SKM-1 treated with dmso at 0.1 percent for 144 hours (cell line): ENCODE measurements at regions not wholly inside any gene's neighbourhood (a gene's known extent, or its start where the extent isn't known, plus 50 kb on each side); places are given as distances from the start of the nearest gene placed in this dataset.
"Not testable (repeated sequence)": the region's sequence is repeated elsewhere in the genome, so short reads cannot be mapped to it uniquely, and the experiment has no call there.

ENCODE experiments used
- DNase-seq: peaks from one replicate; lab custom pipeline; 2025; ENCODE audit not compliant: unreplicated experiment; lab: John Stamatoyannopoulos, UW

DNA sequence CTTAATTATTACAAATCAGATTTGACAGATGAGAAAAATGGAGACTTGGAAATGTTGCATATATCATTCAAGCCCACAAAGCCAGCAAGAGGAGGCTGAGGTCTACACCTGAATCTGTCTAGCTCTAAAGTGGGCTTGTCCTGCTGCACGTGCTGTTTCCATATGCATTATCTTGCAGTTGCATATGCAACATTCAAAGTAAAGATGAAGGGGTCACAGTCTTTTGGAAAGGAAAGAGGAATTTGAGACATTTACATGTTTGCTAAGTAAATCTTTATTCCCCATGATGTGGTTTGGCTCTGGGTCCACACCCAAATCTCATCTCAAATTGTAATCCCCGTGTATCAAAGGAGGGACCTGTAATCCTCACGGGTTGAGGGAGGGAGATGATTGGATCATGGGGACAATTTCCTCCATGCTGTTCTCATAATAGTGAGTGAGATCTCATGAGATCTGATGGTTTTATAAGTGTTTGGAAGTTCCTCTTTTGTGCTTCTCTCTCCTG lies 98.3 kb downstream of the BACH1 start:
- DNase-seq = no peak

DNA sequence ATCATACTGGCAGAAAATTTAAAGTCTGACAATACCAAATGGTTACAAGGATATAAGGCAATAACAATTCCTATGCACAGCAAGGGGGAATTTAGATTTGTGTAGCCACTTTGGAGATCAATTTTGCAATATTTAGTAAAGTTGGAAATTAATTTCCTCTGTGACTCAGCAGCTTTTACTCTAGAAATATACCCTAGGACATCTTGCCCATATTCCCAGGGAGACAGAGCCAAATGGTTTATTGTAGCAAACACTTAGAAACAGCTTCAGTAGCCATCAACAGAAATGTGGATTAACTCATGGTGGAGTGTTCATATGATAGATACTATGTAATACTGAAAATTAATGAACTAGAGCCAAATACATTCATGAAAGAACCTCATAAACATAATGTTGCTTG lies 104.6 kb downstream of the BACH1 start:
- no peak for DNase-seq

DNA sequence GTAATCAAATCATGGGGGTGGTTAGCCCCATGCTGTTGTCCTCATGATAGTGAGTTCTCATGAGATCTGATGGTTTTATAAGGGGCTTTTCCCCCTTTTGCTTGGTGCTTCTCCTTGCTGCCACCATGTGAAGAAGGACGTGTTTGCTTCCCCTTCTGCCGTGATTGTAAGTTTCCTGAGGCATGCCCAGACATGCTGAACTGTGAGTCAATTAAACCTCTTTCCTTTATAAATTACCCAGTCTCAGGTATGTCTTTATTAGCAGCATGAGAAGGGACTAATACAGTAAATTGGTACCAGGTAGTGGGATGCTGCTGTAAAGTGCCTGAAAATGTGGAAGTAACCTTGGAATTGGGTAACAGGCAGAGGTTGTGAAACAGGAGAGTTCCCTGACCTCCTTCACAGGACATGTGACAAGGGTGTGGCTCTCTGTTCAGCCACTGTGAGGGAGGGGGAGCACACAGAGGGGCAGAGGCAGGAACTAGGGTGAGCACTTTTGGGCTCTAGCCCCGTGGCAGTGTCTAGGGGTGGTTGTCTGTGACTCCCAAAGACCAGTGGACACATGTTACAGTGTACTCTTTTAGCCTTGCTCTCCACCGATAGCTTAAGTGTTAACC lies 105.3 kb downstream of the BACH1 start:
- peak; percentile 92 for DNase-seq

DNA sequence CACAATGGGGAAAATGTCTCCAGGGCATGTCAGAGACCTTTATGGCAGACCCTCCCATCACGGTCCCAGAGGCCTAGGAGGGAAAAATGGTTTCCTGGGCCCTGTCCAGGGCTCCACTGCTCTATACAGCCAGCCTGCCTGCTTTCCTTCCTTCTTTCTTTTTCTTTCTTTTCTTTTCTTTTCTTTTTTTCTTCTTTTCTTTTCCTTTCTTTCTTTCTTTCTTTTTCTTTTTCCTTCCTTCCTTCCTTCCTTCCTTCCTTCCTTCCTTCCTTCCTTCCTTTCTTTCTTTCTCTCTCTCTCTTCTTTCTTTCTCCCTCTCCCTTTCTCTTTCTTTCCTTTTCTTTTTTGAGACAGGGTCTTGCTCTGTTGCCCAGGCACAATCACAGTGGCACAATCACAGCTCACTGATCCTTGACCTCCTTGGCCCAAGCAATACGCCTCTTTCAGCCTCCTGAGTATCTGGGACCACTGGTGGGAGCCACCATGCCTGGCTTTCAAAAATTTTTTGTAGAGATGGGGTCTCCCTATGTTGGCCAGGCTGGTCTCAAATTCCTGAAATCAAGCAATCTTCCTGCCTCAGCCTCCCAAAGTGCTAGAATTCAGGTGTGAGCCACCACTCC lies 106.9 kb downstream of the BACH1 start:
- no peak for DNase-seq

DNA sequence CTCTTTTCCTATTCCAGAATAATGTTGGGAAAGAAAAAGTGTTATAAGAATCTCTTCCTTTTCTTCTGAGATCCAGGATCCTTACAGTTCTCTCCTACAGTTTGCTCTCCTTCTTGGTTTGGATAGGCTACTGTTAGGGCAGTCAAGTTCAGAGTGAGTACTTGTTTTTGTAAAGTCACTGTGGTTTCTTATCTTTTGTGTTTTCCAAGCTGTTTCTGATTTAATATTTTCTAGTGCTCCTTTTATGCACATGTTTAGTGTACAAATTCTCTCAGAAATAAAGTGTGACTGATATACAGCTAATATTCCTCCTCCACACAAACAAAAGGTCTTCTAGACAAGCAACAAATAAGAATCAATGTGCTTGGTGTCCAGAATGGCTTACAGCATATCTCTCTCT lies 107.7 kb downstream of the BACH1 start:
- DNase-seq = no peak

DNA sequence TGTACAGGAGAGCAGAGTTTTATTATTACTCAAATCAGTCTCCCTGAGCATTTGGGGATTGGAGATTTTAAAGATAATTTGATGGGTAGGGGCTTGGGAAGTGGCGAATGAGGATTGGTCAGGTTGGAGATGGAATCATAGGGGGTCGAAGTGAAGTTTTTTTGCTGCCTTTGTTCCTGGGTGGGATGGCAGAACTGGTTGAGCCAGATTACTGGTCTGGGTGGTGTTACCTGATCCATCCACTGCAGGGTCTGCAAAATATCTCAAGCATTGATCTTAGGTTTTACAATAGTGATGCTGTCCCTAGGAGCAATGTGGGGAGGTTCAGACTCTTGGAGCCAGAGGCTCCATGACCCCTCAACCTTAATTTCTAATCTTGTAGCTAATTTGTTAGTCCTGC lies 108.8 kb downstream of the BACH1 start:
- no peak for DNase-seq

DNA sequence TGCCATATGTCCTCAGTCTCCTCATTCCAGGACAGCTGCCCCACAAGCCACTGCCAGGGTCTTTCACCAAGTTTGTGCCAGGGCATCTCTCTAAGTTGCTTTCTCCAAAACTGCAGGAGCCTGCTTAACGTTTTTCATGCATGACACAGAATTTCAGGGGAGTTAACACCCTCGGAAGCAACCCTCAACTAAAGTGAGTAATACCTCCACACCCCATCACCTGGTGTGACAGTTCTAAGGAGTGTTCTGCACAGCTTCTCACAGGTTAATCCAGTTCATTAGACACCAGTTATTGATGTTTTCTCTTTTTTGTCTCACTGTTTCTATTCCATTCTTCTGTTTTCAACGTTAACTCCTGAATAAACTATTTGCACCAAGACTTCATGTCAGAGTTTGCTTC lies 115.0 kb downstream of the BACH1 start:
- DNase-seq = no peak

DNA sequence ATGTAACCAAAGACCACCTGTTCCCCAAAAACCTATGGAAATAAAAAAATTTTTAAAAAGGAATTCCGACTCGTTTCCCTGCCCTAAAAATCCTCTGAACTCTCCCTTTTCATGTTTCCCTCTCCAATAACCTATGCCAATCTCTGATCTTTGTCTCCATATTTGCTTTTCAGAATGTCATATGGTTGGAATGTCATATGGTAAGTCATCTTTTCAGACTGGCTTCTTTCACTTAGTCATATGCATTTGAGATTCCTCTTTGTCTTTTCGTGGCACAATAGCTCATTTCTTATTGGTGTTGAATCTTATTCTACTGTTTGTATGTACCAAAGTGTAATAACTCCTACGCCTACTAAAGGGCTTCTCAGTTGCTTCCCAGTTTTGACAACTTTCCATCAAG lies 117.5 kb downstream of the BACH1 start:
- DNase-seq = no peak

DNA sequence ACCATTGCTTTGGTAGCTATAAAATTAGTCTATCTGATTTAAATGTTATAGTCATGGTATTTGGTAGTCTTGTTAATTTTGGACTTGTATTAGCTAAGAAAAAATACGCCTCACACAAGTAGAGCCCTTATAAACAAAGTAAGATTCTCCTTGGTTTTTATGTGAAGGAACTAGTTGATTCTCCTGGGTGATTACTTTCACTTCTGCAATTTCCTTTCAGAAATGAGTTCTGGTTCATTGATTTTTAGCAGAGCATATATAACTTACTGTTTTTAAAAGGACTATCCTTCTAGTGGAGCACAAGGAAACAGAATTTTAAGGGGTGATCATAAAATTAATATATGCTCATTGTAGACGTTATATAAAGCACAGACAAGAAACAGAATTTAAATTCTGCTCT lies 120.1 kb downstream of the BACH1 start:
- peak; percentile 19 for DNase-seq

DNA sequence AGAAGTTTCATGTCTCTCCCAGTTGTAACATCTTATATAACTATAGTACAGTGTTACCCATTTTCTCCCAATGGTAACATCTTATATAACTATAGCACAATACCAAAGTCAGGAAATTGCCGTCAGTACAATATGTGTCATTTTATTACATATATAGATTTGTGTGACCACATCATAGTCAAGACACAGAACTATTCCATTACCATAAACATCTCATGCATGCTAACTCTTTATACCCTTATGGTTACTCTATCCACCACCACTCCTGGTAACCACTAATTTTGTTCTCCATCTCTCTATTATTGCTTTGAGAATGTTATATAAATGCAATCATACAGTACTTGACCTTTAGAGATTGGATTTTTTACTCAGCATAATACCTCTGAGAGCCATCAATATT lies 120.7 kb downstream of the BACH1 start:
- no peak for DNase-seq

DNA sequence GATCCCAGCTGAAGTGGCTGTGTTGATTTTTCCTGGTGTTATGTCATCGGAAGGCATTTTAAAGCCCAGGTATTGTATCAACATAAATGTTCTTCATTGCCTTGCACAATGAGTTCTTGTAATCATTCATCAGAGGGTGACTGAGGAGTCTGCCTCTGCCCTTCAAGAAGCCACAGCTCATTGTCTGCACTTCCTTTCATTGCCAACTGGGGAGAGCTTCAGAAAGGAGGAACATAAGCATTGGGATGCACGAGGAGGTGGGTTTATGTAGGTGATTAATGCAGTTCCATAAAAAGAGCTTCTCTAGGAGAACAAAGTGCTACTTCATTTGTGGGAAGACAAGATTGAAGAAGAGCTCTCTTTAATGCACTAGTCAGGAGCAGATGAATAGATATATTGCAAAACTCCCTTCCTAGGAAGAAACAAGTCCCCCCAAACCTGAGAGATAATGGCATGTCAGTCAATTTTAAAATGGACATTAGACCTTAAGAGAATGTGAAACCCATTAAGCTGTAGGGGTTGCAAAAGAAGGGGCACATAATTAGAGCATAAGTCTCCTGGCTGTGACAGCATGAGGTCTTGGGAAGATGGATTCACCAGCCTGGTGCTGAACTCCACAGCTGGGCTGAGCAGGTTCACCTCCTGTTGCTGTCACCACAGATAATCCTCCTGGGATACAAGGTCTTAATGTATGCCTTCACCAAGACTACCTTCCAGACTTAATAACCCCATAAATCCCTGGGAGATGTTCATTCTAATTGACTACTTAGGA lies 124.6 kb downstream of the BACH1 start:
- no peak for DNase-seq

DNA sequence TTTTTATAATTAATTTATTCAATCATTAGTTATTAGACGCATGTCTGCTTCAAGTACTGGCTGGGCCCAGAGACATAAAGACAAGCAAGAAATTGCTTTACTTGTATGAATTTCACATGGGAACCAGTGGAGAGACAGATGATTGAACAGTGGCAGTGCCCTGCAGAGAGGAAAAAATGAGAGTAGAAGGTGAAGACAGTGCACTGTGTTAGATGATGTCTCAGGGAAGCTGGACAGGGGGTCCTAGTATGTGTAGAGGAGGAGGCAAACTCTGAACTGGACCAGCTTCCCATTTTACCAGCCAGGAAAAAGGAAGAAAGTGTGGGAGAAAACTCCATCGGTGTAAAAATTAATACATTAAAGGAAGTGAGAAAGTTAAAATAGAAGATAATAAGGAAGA lies 126.0 kb downstream of the BACH1 start:
- no peak for DNase-seq

DNA sequence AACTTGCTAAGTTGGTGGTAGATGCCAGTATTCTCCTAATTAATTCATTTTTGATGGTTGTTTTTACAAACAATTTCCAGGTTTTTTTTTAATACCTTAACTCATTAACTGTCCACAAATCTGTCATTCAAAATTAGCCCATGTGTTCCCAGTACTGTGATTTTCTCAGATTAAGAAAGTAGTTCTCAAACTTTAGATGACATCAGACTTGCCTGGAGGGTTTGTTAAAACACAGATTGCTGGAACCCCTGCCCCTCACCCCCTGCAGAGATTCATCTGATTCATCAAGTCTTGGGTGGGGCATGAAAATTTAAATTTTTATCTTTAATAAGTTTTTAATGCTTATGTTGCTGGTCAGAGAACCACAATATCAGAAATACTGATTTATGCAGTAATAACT lies 130.5 kb downstream of the BACH1 start:
- DNase-seq = no peak

DNA sequence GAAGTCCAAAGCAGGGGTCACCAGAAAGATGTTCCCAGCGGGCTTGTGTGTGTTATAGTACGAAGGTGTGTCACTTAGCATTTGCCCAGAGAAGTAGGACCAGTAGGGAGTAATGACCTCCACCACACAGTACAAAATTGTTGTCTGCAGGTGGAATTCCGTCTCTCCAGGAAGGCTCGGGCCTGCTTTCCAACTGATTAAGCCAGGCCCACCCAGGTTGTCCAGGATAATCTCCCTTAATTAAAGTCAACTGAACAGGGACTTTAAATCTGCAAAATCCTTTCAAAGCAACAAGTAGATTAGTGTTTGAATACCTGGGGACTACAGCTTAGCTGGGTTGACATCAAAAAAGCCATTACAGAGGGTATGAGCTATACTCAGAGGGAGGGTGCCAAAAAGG lies 131.3 kb downstream of the BACH1 start:
- DNase-seq = no peak

DNA sequence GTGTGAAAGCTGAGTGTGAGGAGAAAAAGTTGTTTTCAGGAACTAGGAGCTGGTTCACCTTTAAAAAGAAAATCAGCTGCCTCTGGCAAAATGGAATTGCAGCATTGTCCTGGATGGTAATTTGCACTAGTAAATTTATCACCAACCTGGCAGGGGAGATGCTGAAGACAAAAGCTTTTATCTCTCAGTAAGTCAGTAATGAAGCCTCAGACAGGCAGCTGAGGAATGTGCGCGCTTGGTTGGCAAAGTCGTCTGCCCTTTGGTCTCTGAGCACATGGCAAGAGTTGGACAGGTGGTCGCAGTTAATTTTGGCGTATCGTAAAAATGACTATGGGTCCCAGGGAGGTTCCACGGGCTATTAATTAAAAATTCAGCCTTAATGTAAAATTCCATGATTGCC lies 131.9 kb downstream of the BACH1 start:
- DNase-seq = no peak

DNA sequence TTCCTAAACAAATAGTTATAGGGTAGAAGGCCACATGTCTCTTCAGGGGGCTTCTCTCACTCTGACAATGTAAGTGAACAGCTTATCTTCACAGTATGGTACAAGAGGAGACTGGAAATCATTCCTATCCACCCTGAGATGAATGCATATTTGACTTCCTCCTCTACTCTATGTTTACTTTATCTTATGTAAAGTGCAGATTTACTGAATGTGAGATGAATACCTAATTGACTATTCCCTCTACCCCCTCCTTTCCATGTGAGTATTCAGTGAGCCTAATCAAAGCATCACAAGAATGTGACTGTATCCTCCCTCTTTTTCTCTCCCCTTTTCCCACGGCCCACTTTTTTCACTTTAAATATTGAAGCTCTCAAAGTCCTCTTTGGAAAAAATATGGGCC lies 132.5 kb downstream of the BACH1 start:
- DNase-seq = no peak

DNA sequence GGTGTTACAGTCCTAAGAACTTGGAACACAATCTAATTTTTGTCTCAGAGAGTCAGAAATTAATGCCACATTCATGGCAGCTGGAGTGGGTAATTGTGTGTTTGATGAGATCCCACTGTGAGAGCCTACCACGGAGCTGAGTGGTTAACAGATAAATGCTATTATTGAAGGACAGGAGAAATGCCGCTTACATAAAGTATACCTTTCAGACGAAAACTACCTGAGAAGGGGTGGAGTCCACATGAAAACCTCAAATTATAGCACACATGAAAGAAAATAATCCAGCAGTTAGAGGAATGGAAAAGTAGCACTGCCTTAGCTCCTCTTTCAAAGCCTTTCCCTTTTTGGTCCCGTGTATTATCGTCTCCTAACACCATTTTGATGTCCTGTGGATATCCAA lies 133.0 kb downstream of the BACH1 start:
- no peak for DNase-seq

DNA sequence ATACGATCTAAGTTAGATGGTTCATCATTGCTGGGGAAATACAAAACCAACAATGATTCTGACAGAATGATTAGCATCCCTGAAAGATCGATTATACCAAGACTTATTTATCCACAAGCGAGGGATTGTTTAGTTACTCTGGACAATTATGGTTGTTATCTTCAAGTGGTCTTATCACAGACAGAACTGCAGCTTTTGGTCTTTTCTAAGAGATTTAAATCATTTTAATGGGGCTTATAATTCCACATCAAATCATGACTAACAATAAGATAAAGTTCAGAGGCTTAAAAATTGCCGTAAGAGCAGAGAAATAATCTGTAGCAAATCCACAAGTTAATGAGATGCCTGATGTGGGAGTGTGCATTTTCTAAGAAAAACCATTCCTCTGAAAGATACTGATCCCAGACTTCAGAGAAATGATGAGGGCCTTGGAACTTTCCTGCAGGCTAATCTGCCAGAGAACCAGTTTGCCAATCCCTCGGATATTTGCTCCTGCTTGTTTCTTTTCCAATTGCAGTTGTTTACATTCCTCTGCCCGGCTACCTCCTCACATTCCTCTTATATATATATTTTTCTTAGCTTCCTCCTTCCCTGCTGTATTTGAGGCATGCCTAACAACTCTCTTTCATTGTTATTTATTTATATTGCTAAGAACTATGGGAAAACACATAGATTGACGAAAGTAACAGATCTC lies 134.8 kb downstream of the BACH1 start:
- no peak for DNase-seq

DNA sequence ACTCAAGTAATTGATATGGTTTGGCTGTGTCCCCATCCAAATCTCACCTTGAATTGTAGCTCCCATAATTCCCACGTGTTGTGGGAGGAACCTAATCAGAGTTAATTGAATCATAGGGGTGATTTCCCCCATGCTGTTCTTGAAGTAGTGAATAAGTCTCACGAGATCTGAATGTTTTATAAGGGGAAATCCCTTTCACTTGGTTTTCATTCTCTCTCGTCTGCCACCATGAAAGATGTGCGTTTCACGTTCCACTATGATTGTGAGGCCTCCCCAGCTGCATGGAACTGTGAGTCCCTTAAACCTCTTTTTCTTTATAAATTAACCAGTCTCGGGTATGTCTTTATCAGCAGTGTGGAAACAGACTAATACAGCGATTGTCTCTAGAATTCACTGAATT lies 135.4 kb downstream of the BACH1 start:
- no peak for DNase-seq

DNA sequence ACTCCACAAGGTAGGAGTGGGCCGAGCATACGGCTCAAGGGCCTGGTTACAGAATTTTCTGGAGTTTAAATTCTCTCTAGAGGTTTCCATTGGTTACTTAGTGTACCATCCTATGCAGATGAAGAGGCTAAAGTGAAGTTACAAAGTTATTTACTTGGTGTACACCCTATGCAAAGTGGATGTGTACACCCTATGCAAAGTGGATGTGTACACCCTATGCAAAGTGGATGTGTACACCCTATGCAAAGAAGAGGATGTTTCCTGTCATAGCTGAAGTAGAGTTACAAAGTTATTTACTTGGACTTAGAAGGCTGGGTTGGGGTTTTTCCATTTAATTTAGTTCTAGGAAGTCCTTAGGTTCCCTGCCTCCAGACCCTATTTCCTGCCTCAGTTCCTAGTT lies 136.3 kb downstream of the BACH1 start:
- not testable (repeated sequence) for DNase-seq

DNA sequence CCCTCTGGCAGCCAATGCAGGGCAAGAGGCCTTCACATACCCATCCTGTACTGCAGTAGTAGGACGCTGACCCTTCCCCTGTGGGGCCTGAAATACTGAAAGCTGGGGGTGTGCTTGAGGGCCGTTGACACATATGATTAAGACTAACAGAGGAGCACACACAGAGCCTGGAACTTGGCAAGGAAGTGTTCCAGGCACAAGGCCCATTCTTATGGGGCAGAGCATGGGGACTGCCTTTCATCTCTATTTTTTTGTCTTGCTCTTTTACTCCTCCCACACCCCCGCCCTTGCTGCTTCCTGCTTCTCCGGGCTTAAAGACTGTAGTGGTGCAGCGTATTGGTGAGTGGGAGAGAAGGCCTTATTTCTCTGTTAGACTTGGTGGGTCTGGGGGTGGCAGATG lies 137.4 kb downstream of the BACH1 start:
- no peak for DNase-seq

DNA sequence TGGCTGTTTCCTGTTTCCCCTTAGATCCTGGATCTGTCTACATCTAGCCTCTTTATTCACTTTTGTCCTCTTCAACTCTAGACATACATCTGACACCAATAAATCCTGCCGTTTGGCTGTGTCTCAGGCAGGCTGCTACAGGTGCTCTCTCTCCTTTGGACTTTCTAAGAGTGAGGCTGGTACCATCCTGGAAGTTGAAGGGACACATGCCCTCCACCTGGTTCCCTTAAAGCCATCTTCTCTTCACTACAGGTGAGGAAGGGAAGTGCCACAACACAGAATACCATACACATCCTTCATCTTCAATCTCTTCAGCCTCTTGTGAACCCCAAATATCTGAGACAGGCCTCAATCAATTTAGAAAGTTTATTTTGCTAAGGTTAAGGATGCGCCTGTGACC lies 137.9 kb downstream of the BACH1 start:
- no peak for DNase-seq
